Peyer's patch (tissue), 4 donors: ENCODE measurements at regions not wholly inside any gene's neighbourhood (a gene's known extent, or its start where the extent isn't known, plus 50 kb on each side); places are given as distances from the start of the nearest gene placed in this dataset.

Experiments used
- DNase-seq, 3 donors: peaks; one replicate each; pipeline ENCODE4 v3.0.0-alpha.2; 2017 to 2019
- H3K27ac ChIP-seq, 4 donors: fragments of 200-600 bp; sonication (generic); one replicate each; pipeline ENCODE4 v1.5.1; 2016 to 2019
- H3K27me3 ChIP-seq, 2 donors: fragments of 200-600 bp; sonication (generic); one replicate each; pipeline ENCODE4 v1.5.1; 2019
- H3K36me3 ChIP-seq, 3 donors: fragments of 200-600 bp; sonication (generic); one replicate each; pipeline ENCODE4 v1.5.1; 2016 to 2019
- H3K4me1 ChIP-seq, 4 donors: fragments of 200-600 bp; sonication (generic); one replicate each; pipeline ENCODE4 v1.5.1; 2016 to 2019
- H3K4me3 ChIP-seq, 4 donors: fragments of 200-600 bp; sonication (generic); 1 replicate in 3 of 4; 2 replicates in 1 of 4; pipeline ENCODE4 v1.5.1; 2016 to 2019; ENCODE audit warnings: mild to moderate bottlenecking in 1 of 4
- H3K9me3 ChIP-seq, 4 donors: fragments of 200-600 bp; sonication (generic); one replicate each; pipeline ENCODE4 v1.5.1; 2016 to 2019; ENCODE audit warnings: mild to moderate bottlenecking in 1 of 4
- POLR2A ChIP-seq, 2 donors: fragments of 450-650 bp; IDR thresholded peaks; one replicate each; pipeline ENCODE4 v1.5.1; 2017; ENCODE audit warnings: antibody characterized with exemption in 2 of 2, mild to moderate bottlenecking in 2 of 2, moderate library complexity in 2 of 2
- TF ChIP-seq, protein P1 (sequence below), 6 experiments: fragments of 450-650 bp in 4 of 6; fragments of 200-600 bp in 2 of 6; sonication (generic) in 1 of 6; IDR thresholded peaks; one replicate each; pipeline ENCODE4 v1.5.1; 2017 to 2019; ENCODE audit warnings: antibody characterized with exemption in 6 of 6, mild to moderate bottlenecking in 3 of 6, moderate library complexity in 1 of 6

DNA sequence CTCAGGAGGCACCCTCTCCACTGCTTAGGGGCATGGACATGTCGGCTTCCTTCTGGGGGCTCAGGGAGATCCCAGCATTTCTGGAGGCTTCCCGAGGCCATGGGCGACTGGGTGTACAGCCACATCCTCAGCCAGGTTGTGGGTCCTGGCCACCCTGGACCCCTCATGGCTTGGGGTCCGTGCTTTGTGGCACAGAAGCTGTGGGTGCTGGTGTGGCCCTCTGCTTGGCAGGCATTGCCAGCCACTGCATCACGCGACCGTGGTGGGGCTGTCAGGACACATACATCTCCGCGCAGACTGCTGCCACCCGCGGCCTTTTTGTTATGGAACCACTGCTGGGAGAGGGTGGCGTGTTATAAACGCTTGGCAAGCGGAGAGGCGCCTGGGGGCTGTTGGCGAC is 1174.9 kb downstream of the BRD1 start:
- Histone ChIP-seq H3K9me3 (no peaks in the 10 kb centered on the region), H3K27ac (no peak overlapping the region), H3K27me3 (no peaks in the 10 kb centered on the region), H3K4me3 (no peak overlapping the region), H3K36me3 (no peaks in the 10 kb centered on the region), H3K4me1 (no peaks in the 10 kb centered on the region)
- no peak for DNase-seq
- TF ChIP-seq POLR2A (IDR thresholded peaks at IDR 0.05): no peak
- TF ChIP-seq, protein P1, sequence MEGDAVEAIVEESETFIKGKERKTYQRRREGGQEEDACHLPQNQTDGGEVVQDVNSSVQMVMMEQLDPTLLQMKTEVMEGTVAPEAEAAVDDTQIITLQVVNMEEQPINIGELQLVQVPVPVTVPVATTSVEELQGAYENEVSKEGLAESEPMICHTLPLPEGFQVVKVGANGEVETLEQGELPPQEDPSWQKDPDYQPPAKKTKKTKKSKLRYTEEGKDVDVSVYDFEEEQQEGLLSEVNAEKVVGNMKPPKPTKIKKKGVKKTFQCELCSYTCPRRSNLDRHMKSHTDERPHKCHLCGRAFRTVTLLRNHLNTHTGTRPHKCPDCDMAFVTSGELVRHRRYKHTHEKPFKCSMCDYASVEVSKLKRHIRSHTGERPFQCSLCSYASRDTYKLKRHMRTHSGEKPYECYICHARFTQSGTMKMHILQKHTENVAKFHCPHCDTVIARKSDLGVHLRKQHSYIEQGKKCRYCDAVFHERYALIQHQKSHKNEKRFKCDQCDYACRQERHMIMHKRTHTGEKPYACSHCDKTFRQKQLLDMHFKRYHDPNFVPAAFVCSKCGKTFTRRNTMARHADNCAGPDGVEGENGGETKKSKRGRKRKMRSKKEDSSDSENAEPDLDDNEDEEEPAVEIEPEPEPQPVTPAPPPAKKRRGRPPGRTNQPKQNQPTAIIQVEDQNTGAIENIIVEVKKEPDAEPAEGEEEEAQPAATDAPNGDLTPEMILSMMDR (IDR thresholded peaks at IDR 0.05): no peak

DNA sequence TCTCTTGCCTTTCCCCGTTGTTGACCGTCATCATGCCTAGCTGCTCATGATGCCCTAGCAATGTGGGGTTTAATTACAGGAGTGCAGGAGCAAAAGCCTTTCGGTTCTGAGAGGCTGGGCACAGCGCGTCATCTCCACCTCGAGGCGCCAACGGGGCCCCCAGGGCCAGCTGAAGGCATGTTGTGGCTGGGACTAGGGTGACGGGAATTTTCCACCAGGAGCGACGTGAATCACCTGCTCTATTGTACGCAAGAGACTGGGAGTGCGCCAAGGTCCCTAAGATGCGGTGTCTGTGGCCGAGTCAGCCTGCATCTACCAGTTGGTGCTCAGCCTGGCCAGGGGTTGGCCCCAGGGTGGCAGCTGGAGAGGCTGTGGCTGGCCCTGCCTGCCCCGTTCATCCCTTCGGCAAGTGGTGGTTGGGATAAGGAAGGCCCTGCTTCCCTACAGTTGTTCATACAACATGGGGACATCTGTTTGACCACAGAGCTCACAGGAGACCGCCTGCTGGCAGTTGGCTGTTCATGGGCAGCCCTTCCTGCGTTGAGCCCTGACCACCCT is 1175.6 kb downstream of the BRD1 start:
- TF ChIP-seq, protein P1 (IDR thresholded peaks at IDR 0.05): no peak
- TF ChIP-seq POLR2A (IDR thresholded peaks at IDR 0.05): no peak
- no peaks in the 10 kb centered on the region for H3K36me3 ChIP-seq
- H3K27ac ChIP-seq: no peak overlapping the region
- no peaks in the 10 kb centered on the region for H3K9me3 ChIP-seq
- no peak overlapping the region for H3K4me3 ChIP-seq
- H3K4me1 ChIP-seq: no peaks in the 10 kb centered on the region
- H3K27me3 ChIP-seq: no peaks in the 10 kb centered on the region
- DNase-seq: no peak

DNA sequence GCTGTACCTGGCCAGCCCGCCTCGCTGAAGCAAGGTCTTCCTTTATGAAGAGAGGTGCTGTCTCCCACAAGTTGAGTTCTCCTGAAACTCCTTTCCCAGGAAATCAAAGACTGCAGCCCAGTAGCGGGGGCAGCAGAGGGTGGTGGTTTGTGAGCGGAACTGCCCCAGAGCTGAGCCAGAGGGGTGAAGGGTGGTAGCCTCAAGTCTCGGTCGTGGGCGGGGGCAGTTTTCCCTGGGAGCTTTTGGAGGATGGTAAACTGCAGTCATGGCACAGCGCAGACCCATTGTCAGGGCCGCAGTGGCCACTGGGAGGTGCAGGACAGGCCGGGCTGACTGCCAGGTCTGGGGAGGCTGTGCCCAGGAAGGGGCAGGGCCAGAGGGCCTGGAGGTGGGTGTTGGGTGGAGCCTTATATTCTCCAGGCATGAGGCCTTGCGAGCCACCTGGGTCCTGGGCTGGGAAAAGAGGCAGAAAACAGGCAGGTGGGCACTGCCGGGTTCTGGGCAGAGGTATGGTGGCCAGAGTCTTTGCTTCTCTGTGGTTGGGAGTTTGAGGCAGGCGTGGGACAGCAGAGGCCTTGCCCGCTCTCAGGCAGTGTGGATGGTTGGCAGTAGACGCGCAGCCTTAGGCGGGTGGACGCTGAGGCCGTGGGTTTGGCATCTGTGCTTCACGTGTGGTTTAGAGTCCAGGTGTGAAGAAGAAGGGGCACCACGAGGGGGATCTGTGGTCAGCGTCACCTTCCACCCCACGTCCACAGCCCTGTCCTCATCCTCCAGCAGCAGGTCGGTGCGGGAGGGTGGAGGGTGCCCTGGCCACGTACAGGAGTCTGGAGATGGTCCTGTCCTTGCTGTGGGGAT is 1176.4 kb downstream of the BRD1 start:
- DNase-seq: no peak
- H3K9me3 ChIP-seq: no peaks in the 10 kb centered on the region
- H3K27me3 ChIP-seq: no peaks in the 10 kb centered on the region
- H3K36me3 ChIP-seq: no peaks in the 10 kb centered on the region
- H3K27ac ChIP-seq: no peak overlapping the region
- no peaks in the 10 kb centered on the region for H3K4me1 ChIP-seq
- no peak for TF ChIP-seq POLR2A (IDR thresholded peaks at IDR 0.05)
- TF ChIP-seq, protein P1 (IDR thresholded peaks at IDR 0.05): no peak
- no peak overlapping the region for H3K4me3 ChIP-seq

DNA sequence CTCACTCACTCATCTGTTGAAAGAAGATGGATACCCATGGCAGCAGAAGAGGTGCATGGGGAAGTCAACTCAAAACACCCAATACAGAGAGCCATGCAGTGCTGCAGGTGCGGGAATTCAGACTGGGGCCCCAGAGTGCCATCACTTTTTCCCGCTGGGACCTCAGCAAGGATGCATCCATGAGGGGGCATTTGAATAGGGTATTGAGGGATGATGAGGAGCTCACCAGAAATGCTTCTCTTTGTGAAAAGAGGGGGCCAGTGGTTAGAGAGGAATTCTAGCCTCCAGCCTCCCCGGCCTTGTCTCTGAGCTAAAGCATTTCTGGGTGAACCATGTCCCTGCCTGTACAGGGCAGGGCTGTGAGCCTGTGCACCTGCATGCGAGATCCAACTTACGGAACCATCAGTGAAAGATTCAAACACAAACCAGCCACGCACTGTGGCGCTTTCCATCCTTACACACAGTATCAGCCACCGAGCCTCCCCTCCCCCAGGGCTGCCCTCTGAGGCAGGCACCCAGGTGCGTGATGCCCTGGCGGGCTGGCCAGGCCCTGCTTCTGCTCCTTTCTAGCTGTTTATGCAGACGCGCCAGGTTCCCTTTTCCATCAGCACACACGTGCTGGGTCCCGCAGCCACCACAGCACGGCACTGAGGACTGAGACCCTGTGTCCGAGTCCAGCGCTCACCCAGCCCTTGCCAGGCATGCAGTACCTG is 1177.2 kb downstream of the BRD1 start:
- DNase-seq: no peak
- H3K9me3 ChIP-seq: no peaks in the 10 kb centered on the region
- H3K4me3 ChIP-seq: no peak overlapping the region
- TF ChIP-seq POLR2A (IDR thresholded peaks at IDR 0.05): no peak
- TF ChIP-seq, protein P1 (IDR thresholded peaks at IDR 0.05): no peak
- H3K27me3 ChIP-seq: no peaks in the 10 kb centered on the region
- no peak overlapping the region for H3K27ac ChIP-seq
- H3K4me1 ChIP-seq: no peaks in the 10 kb centered on the region
- no peaks in the 10 kb centered on the region for H3K36me3 ChIP-seq

DNA sequence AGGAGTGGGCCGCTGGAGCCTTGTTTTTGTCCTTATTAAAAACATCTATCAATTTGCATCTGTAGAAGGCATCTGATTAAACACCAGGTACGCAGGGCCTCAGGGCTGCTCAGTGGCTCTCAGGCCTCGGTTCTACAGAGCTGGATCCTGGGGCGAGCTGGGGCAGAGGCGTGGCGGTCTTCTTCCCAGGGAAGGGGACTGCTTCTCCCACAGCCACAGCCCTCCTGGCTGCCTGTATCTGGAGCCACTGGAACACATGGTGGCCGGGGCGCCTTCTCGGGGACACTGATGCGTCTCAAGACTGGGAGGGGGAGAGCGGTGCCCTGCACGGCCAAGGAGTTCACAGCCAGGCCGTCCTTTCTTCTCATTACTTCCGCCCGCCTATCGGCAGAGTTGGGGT is 1178.2 kb downstream of the BRD1 start:
- no peak for DNase-seq
- H3K9me3 ChIP-seq: no peaks in the 10 kb centered on the region
- no peak for TF ChIP-seq POLR2A (IDR thresholded peaks at IDR 0.05)
- TF ChIP-seq, protein P1 (IDR thresholded peaks at IDR 0.05): no peak

More for the DNA sequence above, 1178.2 kb downstream of the BRD1 start:
- Histone ChIP-seq H3K4me1 (no peaks in the 10 kb centered on the region), H3K4me3 (no peak overlapping the region), H3K27me3 (no peaks in the 10 kb centered on the region), H3K36me3 (no peaks in the 10 kb centered on the region), H3K27ac (no peak overlapping the region)
